ENCODE measurements at regions not wholly inside any gene's neighbourhood (a gene's known extent, or its start where the extent isn't known, plus 50 kb on each side); places are given as distances from the start of the nearest gene placed in this dataset.

GRCh38 chr6:128648022-128648598 is 127.7 kb upstream of the PTPRK start:
- no peaks in the 10 kb centered on the region for H3K27me3 ChIP-seq (ENCODE audit: control insufficient read depth in 2 of 2, insufficient read depth in 2 of 2, low read length in 2 of 2)
- DNase-seq (ENCODE audit: extremely low read depth in 1 of 4, low spot score in 3 of 4) (no peak), ATAC-seq (no peak), FAIRE-seq (no peak)
- no peak overlapping the region for H3K4me2 ChIP-seq (ENCODE audit: insufficient read depth, low read length)
- BruUV-seq (replicated peaks): no TSS peak
- no peak overlapping the region for H2AFZ ChIP-seq (ENCODE audit: low read depth, low read length)
- H3K79me2 ChIP-seq (ENCODE audit: control insufficient read depth, insufficient read depth, low read length): no peaks in the 10 kb centered on the region
- H3K4me3 ChIP-seq: no peak overlapping the region
- ChIA-PET POLR2A (no interaction called here), CTCF (ENCODE audit: low intra/inter-chr PET ratio) (no interaction called here)
- TF ChIP-seq GABPA (tag; conservative IDR thresholded peaks at IDR 0.05; ENCODE audit: low read depth) (no peak), SP1 (CRISPR knock-in tag; IDR thresholded peaks at IDR 0.05) (no peak), HNRNPLL (IDR thresholded peaks at IDR 0.05; ENCODE audit: low read depth, low read length, poor library complexity, severe bottlenecking) (no peak), XRCC5 (IDR thresholded peaks at IDR 0.05; ENCODE audit: low read depth, low read length) (no peak)
- TF ChIP-seq, protein P1, sequence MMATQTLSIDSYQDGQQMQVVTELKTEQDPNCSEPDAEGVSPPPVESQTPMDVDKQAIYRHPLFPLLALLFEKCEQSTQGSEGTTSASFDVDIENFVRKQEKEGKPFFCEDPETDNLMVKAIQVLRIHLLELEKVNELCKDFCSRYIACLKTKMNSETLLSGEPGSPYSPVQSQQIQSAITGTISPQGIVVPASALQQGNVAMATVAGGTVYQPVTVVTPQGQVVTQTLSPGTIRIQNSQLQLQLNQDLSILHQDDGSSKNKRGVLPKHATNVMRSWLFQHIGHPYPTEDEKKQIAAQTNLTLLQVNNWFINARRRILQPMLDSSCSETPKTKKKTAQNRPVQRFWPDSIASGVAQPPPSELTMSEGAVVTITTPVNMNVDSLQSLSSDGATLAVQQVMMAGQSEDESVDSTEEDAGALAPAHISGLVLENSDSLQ (IDR thresholded peaks at IDR 0.05): no peak
- TF ChIP-seq, protein P2, sequence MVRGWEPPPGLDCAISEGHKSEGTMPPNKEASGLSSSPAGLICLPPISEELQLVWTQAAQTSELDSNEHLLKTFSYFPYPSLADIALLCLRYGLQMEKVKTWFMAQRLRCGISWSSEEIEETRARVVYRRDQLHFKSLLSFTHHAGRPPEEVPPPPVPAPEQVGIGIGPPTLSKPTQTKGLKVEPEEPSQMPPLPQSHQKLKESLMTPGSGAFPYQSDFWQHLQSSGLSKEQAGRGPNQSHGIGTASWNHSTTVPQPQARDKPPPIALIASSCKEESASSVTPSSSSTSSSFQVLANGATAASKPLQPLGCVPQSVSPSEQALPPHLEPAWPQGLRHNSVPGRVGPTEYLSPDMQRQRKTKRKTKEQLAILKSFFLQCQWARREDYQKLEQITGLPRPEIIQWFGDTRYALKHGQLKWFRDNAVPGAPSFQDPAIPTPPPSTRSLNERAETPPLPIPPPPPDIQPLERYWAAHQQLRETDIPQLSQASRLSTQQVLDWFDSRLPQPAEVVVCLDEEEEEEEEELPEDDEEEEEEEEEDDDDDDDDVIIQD (CRISPR knock-in tag; IDR thresholded peaks at IDR 0.05): no peak
- no peak overlapping the region for H3K27ac ChIP-seq (ENCODE audit: extremely low read depth, low read depth, low read length)
- H3K4me1 ChIP-seq (replicated peaks in 1 of 2; ENCODE audit: control insufficient read depth in 2 of 2, insufficient read depth in 2 of 2, low read length in 2 of 2): no peaks in the 10 kb centered on the region
- in situ Hi-C loops (cut with MboI): no loop called here
- no peaks in the 10 kb centered on the region for H3K9me1 ChIP-seq (ENCODE audit: control insufficient read depth, insufficient read depth, low read length)
- H4K20me1 ChIP-seq (replicated peaks; ENCODE audit: control insufficient read depth, insufficient read depth, low read length): no peaks in the 10 kb centered on the region
- intact Hi-C loops (cut with micrococcal nuclease): no loop called here
- WGBS (ENCODE audit: insufficient coverage, low coverage, missing lambda C conversion rate): 0% methylated on average over 2 of the region's 2 CpGs
- H3K9me3 ChIP-seq (replicated peaks; ENCODE audit: control insufficient read depth, insufficient read depth, low read depth, low read length): no peaks in the 10 kb centered on the region; the same call in 1 of the 2 replicates
- H3K36me3 ChIP-seq (ENCODE audit: control insufficient read depth, insufficient read depth, low read length): no peaks in the 10 kb centered on the region
- no peak overlapping the region for H3K9ac ChIP-seq (ENCODE audit: insufficient read depth in 1 of 2, low read depth in 2 of 2, low read length in 2 of 2)
